B cell (primary cell): ENCODE measurements at regions not wholly inside any gene's neighbourhood (a gene's known extent, or its start where the extent isn't known, plus 50 kb on each side); places are given as distances from the start of the nearest gene placed in this dataset.

Source experiments
- ATAC-seq: fragments of 200-7000 bp; cut with Tn5 transposase; one replicate; pipeline ENCODE4 v1.10.0; 2021; ENCODE audit warnings: low read depth, mild to moderate bottlenecking, moderate number of reproducible peaks, moderate library complexity
- CTCF ChIA-PET: fragments of 350-600 bp; sonication (Branson Sonifier 250); formaldehyde crosslinking; loops from one replicate; lab custom pipeline; 2021; ENCODE audit warnings: antibody characterized with exemption, inconsistent platforms; lab: Charles Lee
- POLR2A ChIA-PET: fragments of 350-600 bp; sonication (Branson Sonifier 250); formaldehyde crosslinking; loops from one replicate; lab custom pipeline; 2021; ENCODE audit warnings: antibody characterized with exemption; lab: Charles Lee
- DNase-seq: peaks from one replicate; pipeline ENCODE4 v3.0.0; 2013
- H2AFZ ChIP-seq: 2 replicates; pipeline ENCODE4 v1.6.1; 2012; ENCODE audit warnings: mild to moderate bottlenecking, low read depth, low read length; ENCODE audit not compliant: insufficient read depth, poor library complexity, severe bottlenecking
- H3K27ac ChIP-seq, 2 donors: 1 replicate in 1 of 2; 2 replicates in 1 of 2; pipeline ENCODE4 v1.5.1; 2012 to 2013; ENCODE audit warnings: low read length in 2 of 2, mild to moderate bottlenecking in 2 of 2, moderate library complexity in 1 of 2
- H3K27me3 ChIP-seq, 4 experiments: fragments of 200-600 bp in 1 of 4; sonication (generic) in 1 of 4; replicated peaks in 1 of 4; 1 replicate in 2 of 4; 2 replicates in 2 of 4; pipeline versions ENCODE4 v1.6.1 to v1.7.0; 2013 to 2016; ENCODE audit warnings: low read length in 3 of 4, mild to moderate bottlenecking in 2 of 4, mixed read lengths in 1 of 4, moderate library complexity in 1 of 4; ENCODE audit not compliant: insufficient read depth in 4 of 4, control insufficient read depth in 3 of 4; ENCODE audit errors: control extremely low read depth in 1 of 4
- H3K36me3 ChIP-seq, 2 experiments: replicated peaks in 1 of 2; 1 replicate in 1 of 2; 2 replicates in 1 of 2; pipeline versions ENCODE4 v1.6.1 to v1.7.1; 2013; ENCODE audit warnings: low read length in 1 of 2; ENCODE audit not compliant: insufficient read depth in 2 of 2, control insufficient read depth in 1 of 2; ENCODE audit errors: control extremely low read depth in 1 of 2, extremely low read depth in 1 of 2
- H3K4me1 ChIP-seq, 2 donors: fragments of 200-600 bp in 1 of 2; sonication (generic) in 1 of 2; 1 replicate in 1 of 2; 2 replicates in 1 of 2; pipeline versions ENCODE4 v1.5.1 to v1.6.1; 2013 to 2017; ENCODE audit warnings: low read length in 2 of 2; ENCODE audit not compliant: control insufficient read depth in 2 of 2, insufficient read depth in 2 of 2
- H3K4me2 ChIP-seq: replicated peaks from 2 replicates; pipeline ENCODE3; 2012; ENCODE audit warnings: mild to moderate bottlenecking, low read depth, low read length; ENCODE audit not compliant: poor library complexity, severe bottlenecking
- H3K4me3 ChIP-seq, 5 experiments: fragments of 200-600 bp in 1 of 5; sonication (generic) in 1 of 5; 1 replicate in 3 of 5; 2 replicates in 2 of 5; pipeline versions ENCODE4 v1.5.1 to v1.7.0; 2011 to 2016; ENCODE audit warnings: low read length in 4 of 5, mild to moderate bottlenecking in 4 of 5, low read depth in 2 of 5, control low read depth in 1 of 5, moderate library complexity in 1 of 5; ENCODE audit not compliant: insufficient read depth in 1 of 5; ENCODE audit errors: control extremely low read depth in 1 of 5, extremely low read depth in 1 of 5
- H3K79me2 ChIP-seq: fragments of 200-600 bp; sonication (generic); one replicate; pipeline ENCODE4 v1.6.0; 2016; ENCODE audit warnings: low read length; ENCODE audit not compliant: control insufficient read depth, insufficient read depth
- H3K9ac ChIP-seq: fragments of 200-600 bp; sonication (generic); 2 replicates; pipeline ENCODE4 v1.6.1; 2017; ENCODE audit warnings: mild to moderate bottlenecking, low read length, moderate library complexity
- H3K9me3 ChIP-seq, 3 donors: one replicate each; pipeline versions ENCODE4 v1.6.1 to v1.7.1; 2013; ENCODE audit warnings: low read length in 2 of 3; ENCODE audit not compliant: control insufficient read depth in 2 of 3, insufficient read depth in 1 of 3; ENCODE audit errors: control extremely low read depth in 1 of 3
- H4K20me1 ChIP-seq: 2 replicates; pipeline ENCODE4 v1.6.0; 2012; ENCODE audit warnings: mild to moderate bottlenecking, low read length; ENCODE audit not compliant: insufficient read depth, control insufficient read depth, poor library complexity, severe bottlenecking
- H3K27ac Mint-ChIP-seq: one replicate; pipeline ENCODE4 v1.8.0; 2021; ENCODE audit warnings: mixed read lengths
- H3K27me3 Mint-ChIP-seq: one replicate; pipeline ENCODE4 v1.8.0; 2021; ENCODE audit warnings: mixed read lengths
- H3K4me1 Mint-ChIP-seq: one replicate; pipeline ENCODE4 v1.8.0; 2021; ENCODE audit warnings: mixed read lengths
- H3K4me3 Mint-ChIP-seq: one replicate; pipeline ENCODE4 v1.8.0; 2021; ENCODE audit warnings: mixed read lengths
- H3K9me3 Mint-ChIP-seq: one replicate; pipeline ENCODE4 v1.8.0; 2022; ENCODE audit warnings: mixed read lengths; ENCODE audit not compliant: insufficient read depth
- EZH2 ChIP-seq: IDR thresholded peaks from 2 replicates; pipeline ENCODE4 v1.6.1; 2012; ENCODE audit warnings: borderline replicate concordance, low read depth, mild to moderate bottlenecking, moderate library complexity, low read length; ENCODE audit not compliant: insufficient read depth, poor library complexity, severe bottlenecking
- WGBS: methylation state at CpG from one replicate; pipeline ENCODE4 v1.1.5; 2013; ENCODE audit warnings: missing lambda C conversion rate; ENCODE audit not compliant: insufficient coverage; 5-methylcytosine and 5-hydroxymethylcytosine counted together
- intact Hi-C: fragments of 100-400 bp; cut with micrococcal nuclease; formaldehyde crosslinking; loops from one replicate; pipeline ENCODE4 v1.10.0; 2022
- TF ChIP-seq, protein P1 (sequence below): fragments of 200-600 bp; IDR thresholded peaks from one replicate; pipeline ENCODE4 v1.8.0; 2022; ENCODE audit warnings: antibody characterized with exemption, mild to moderate bottlenecking

DNA sequence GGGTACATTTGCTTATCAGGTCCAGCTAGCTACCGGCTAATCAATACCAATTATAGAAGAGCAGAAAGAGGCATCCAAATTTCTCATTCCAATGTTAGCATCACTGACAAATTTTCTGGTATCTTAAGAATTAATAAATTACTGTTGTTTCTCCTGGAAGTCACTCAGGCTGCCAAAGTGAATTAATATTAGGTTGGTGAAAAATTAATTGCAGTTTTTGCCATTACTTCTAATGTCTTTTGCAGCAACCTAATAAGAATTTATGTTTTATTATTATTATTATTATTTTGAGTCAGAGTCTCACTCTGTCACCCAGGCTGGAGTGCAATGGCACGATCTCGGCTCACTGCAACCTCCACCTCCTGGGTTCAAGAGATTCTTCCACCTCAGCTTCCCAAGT is 979.9 kb downstream of the TYW1 start:
- intact Hi-C loops, result no loop called here
- ChIA-PET CTCF (no interaction called here), POLR2A (no interaction called here)
- DNase-seq (no peak), ATAC-seq (no peak)
- Histone ChIP-seq H3K4me2 (no peak overlapping the region), H3K36me3 (no peaks in the 10 kb centered on the region), H3K9ac (no peak overlapping the region), H3K9me3 (peaks cover 0 to 3% (median 0%) of the 10 kb centered on the region in 3 donors), H3K4me1 (no peaks in the 10 kb centered on the region), H3K4me3 (no peak overlapping the region), H3K27me3 (no peaks in the 10 kb centered on the region), H3K27ac (no peak overlapping the region), H3K79me2 (no peaks in the 10 kb centered on the region), H4K20me1 (no peaks in the 10 kb centered on the region), H2AFZ (no peak overlapping the region)
- TF ChIP-seq EZH2, result no peak
- TF ChIP-seq, protein P1, sequence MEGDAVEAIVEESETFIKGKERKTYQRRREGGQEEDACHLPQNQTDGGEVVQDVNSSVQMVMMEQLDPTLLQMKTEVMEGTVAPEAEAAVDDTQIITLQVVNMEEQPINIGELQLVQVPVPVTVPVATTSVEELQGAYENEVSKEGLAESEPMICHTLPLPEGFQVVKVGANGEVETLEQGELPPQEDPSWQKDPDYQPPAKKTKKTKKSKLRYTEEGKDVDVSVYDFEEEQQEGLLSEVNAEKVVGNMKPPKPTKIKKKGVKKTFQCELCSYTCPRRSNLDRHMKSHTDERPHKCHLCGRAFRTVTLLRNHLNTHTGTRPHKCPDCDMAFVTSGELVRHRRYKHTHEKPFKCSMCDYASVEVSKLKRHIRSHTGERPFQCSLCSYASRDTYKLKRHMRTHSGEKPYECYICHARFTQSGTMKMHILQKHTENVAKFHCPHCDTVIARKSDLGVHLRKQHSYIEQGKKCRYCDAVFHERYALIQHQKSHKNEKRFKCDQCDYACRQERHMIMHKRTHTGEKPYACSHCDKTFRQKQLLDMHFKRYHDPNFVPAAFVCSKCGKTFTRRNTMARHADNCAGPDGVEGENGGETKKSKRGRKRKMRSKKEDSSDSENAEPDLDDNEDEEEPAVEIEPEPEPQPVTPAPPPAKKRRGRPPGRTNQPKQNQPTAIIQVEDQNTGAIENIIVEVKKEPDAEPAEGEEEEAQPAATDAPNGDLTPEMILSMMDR, result no peak
- H3K27me3 Mint-ChIP-seq, result no peaks in the 10 kb centered on the region
- H3K4me1 Mint-ChIP-seq, result no peaks in the 10 kb centered on the region
- H3K27ac Mint-ChIP-seq, result no peak overlapping the region
- H3K9me3 Mint-ChIP-seq, result no peaks in the 10 kb centered on the region
- WGBS, result no CpG with 5 or more reads among the region's 3 CpGs
- no peak overlapping the region for H3K4me3 Mint-ChIP-seq

DNA sequence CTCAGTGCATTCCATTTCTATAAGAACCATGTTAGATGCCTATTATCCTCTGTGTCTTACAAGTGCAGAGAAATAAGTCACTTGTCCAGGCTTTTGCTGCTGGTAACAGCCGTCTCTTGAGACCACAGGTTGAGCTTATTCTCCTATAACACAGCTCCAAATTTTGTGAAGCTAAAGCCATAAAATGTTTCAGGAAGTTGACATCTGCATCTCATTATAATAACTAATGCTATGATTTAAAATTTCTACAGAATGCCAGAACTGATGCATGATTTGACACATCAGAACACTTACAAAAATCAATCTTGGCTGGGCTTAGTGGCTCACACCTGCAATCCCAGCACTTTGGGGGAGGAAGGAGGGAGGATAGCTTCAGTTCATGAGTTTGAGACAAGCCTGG is 986.9 kb downstream of the TYW1 start:
- no CpG with 5 or more reads among the region's 1 CpG for WGBS
- ATAC-seq, result no peak
- no peak overlapping the region for H3K9ac ChIP-seq
- Mint-ChIP-seq H3K4me1 (no peaks in the 10 kb centered on the region), H3K27ac (no peak overlapping the region), H3K9me3 (peaks cover 4% of the 10 kb centered on the region), H3K27me3 (no peaks in the 10 kb centered on the region), H3K4me3 (no peak overlapping the region)
- H3K27me3 ChIP-seq, result no peaks in the 10 kb centered on the region
- TF ChIP-seq, protein P1, result no peak
- no peak for TF ChIP-seq EZH2
- no peaks in the 10 kb centered on the region for H3K4me1 ChIP-seq
- no peak overlapping the region for H3K4me3 ChIP-seq
- H3K27ac ChIP-seq, result no peak overlapping the region
- peaks cover 0 to 11% (median 0%) of the 10 kb centered on the region in 3 donors for H3K9me3 ChIP-seq
- H3K79me2 ChIP-seq, result no peaks in the 10 kb centered on the region
- ChIA-PET CTCF (no interaction called here), POLR2A (no interaction called here)
- DNase-seq, result no peak
- no peaks in the 10 kb centered on the region for H3K36me3 ChIP-seq
- H4K20me1 ChIP-seq, result no peaks in the 10 kb centered on the region
- no peak overlapping the region for H3K4me2 ChIP-seq
- H2AFZ ChIP-seq, result no peak overlapping the region
- intact Hi-C loops, result no loop called here
